LNCAP (cell line): ENCODE measurements at regions not wholly inside any gene's neighbourhood (a gene's known extent, or its start where the extent isn't known, plus 50 kb on each side); places are given as distances from the start of the nearest gene placed in this dataset.

Source experiments
- CTCF ChIP-seq: fragments of 450-650 bp; IDR thresholded peaks from 2 replicates; pipeline ENCODE4 v1.5.1; 2017; ENCODE audit warnings: mild to moderate bottlenecking

- no peak for TF ChIP-seq CTCF
Measured at GRCh38 chr10:10044922-10045764, 972.5 kb upstream of the CELF2 start.

- no peak for TF ChIP-seq CTCF
Measured at GRCh38 chr10:10045765-10046028, 972.0 kb upstream of the CELF2 start.

- TF ChIP-seq CTCF = no peak
Measured at GRCh38 chr10:10047426-10047825, 970.2 kb upstream of the CELF2 start.

GRCh38 chr10:10053051-10053450 lies 964.6 kb upstream of the CELF2 start:
- no peak for TF ChIP-seq CTCF

GRCh38 chr10:10054466-10054865 lies 963.2 kb upstream of the CELF2 start:
- TF ChIP-seq CTCF = no peak

- no peak for TF ChIP-seq CTCF
Measured at GRCh38 chr10:10055656-10056442, 961.8 kb upstream of the CELF2 start.

GRCh38 chr10:10056961-10057360 lies 960.7 kb upstream of the CELF2 start:
- TF ChIP-seq CTCF = no peak
